ENCODE measurements at regions not wholly inside any gene's neighbourhood (a gene's known extent, or its start where the extent isn't known, plus 50 kb on each side); places are given as distances from the start of the nearest gene placed in this dataset.
"Not testable (repeated sequence)": the region's sequence is repeated elsewhere in the genome, so short reads cannot be mapped to it uniquely, and the experiment has no call there.

DNA sequence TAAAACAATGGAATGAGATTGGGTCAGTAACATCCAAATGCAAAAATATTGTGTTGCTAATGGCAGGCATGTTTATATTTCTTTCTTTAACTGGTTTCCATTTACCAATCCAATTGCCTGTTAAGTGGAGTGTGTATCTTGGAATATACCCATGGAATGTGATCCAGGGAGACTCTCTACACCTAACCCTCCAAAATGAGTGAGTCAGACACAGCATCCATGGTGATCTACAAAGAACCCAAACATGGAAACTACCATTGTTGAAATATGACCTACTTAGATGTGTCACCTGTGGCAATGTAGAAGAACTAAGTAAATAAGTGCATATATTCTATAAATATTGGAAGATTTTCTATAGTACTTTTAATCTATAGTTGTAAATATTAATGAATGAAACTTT, 110.3 kb downstream of the AREG start:
- H3K9me3 Mint-ChIP-seq = peaks cover 9% of the 10 kb centered on the region
- H3K4me3 Mint-ChIP-seq = no peak overlapping the region
- no peak for DNase-seq (ENCODE audit: low spot score in 2 of 2, unreplicated experiment in 2 of 2)
- H3K36me3 Mint-ChIP-seq = no peaks in the 10 kb centered on the region
- TF ChIP-seq, protein P1, sequence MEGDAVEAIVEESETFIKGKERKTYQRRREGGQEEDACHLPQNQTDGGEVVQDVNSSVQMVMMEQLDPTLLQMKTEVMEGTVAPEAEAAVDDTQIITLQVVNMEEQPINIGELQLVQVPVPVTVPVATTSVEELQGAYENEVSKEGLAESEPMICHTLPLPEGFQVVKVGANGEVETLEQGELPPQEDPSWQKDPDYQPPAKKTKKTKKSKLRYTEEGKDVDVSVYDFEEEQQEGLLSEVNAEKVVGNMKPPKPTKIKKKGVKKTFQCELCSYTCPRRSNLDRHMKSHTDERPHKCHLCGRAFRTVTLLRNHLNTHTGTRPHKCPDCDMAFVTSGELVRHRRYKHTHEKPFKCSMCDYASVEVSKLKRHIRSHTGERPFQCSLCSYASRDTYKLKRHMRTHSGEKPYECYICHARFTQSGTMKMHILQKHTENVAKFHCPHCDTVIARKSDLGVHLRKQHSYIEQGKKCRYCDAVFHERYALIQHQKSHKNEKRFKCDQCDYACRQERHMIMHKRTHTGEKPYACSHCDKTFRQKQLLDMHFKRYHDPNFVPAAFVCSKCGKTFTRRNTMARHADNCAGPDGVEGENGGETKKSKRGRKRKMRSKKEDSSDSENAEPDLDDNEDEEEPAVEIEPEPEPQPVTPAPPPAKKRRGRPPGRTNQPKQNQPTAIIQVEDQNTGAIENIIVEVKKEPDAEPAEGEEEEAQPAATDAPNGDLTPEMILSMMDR (IDR thresholded peaks at IDR 0.05; ENCODE audit: unreplicated experiment) = no peak
- H3K4me1 Mint-ChIP-seq = no peaks in the 10 kb centered on the region
- H3K27me3 Mint-ChIP-seq (ENCODE audit: low read depth) = no peaks in the 10 kb centered on the region
- H3K27ac Mint-ChIP-seq = no peak overlapping the region

DNA sequence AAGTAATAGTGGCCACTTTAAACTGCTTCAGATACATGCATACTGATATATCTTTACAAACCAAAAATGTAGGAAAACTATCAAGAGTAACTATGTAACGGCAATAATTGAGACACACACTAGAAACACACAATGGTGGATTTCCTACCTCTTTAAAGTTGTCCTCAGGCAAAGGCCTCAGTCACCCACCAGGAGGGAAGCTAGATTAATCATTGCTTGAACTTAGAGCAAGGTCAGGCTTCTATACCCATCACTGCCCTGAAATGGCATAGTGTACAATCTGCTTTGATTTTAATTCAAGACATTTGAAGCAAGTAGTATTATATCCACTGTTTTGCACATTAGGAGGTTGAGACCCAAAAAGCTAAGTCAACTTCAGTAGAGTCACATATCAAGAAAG, 110.9 kb downstream of the AREG start:
- no peaks in the 10 kb centered on the region for H3K4me1 Mint-ChIP-seq
- no peak overlapping the region for H3K4me3 Mint-ChIP-seq
- TF ChIP-seq, protein P1 (IDR thresholded peaks at IDR 0.05; ENCODE audit: unreplicated experiment) = no peak
- H3K9me3 Mint-ChIP-seq = peaks cover 9% of the 10 kb centered on the region
- H3K27me3 Mint-ChIP-seq (ENCODE audit: low read depth) = no peaks in the 10 kb centered on the region
- no peak for DNase-seq (ENCODE audit: low spot score in 2 of 2, unreplicated experiment in 2 of 2)
- H3K27ac Mint-ChIP-seq = no peak overlapping the region
- no peaks in the 10 kb centered on the region for H3K36me3 Mint-ChIP-seq

DNA sequence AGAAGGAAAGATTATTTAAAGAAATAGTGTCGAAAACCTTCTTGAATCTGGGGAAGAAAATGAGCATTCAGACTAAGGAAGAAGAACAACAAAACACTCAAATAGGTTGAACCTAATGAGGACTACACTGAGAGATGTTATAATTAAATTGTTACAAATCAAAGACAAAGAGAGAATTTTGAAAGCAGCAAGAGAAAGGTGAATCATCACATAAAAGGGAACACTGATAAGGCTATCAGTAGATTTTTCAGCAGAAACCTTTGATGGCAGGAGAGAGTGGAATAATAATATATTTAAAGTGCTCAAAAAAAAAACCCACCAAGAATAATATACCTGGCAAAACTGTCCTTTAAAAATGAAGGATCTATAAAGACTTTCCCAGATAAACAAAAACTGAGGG, 114.9 kb downstream of the AREG start:
- no peak overlapping the region for H3K27ac Mint-ChIP-seq
- no peaks in the 10 kb centered on the region for H3K27me3 Mint-ChIP-seq (ENCODE audit: low read depth)
- peaks cover 29% of the 10 kb centered on the region for H3K9me3 Mint-ChIP-seq
- no peaks in the 10 kb centered on the region for H3K36me3 Mint-ChIP-seq
- H3K4me1 Mint-ChIP-seq = no peaks in the 10 kb centered on the region
- no peak for DNase-seq (ENCODE audit: low spot score in 2 of 2, unreplicated experiment in 2 of 2)
- TF ChIP-seq, protein P1 (IDR thresholded peaks at IDR 0.05; ENCODE audit: unreplicated experiment) = no peak
- no peak overlapping the region for H3K4me3 Mint-ChIP-seq

DNA sequence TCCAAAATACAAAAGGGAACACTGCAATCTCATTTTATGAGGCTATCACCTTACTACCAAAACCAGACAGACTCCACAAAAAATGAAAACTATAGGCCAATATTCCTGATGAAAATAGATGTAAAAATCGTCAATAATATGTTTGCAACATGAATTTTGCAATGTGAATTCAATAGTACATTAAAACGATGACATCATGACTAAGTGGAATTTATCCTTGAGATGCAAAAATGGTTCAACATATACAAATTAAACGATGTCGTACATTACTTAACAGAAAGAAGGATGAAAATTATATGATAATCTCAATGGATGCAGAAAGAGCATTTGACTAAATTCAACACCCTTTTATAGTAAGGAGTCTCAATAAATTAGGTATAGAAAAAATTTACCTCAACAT, 123.0 kb downstream of the AREG start:
- TF ChIP-seq, protein P1 (IDR thresholded peaks at IDR 0.05; ENCODE audit: unreplicated experiment) = no peak
- Mint-ChIP-seq H3K4me3 (no peak overlapping the region), H3K36me3 (peaks cover 4% of the 10 kb centered on the region), H3K4me1 (no peaks in the 10 kb centered on the region), H3K9me3 (peaks cover 53% of the 10 kb centered on the region), H3K27me3 (ENCODE audit: low read depth) (no peaks in the 10 kb centered on the region), H3K27ac (no peak overlapping the region)
- no peak for DNase-seq (ENCODE audit: low spot score in 2 of 2, unreplicated experiment in 2 of 2)

DNA sequence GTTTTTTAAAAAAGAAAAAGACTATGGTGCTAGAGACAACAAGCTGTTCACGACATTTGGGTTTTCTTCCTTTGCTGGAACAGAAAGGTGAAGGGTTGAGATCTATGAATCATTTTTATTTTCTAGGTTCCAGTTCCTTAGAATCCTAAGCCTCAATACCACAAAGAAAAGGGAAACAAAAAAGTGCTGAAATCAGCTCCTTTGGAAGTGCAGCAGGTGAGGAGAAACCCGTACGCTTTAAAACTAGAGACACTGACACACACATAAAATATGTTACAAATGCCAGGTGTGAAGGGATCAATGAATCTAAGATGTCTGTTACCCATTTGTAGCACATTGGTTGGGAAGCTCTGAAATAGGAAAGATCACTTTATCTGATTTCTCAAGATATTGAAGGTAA, 125.2 kb downstream of the AREG start:
- Mint-ChIP-seq H3K9me3 (peaks cover 38% of the 10 kb centered on the region), H3K27me3 (ENCODE audit: low read depth) (peaks cover 4% of the 10 kb centered on the region), H3K27ac (no peak overlapping the region), H3K36me3 (peaks cover 4% of the 10 kb centered on the region), H3K4me1 (no peaks in the 10 kb centered on the region), H3K4me3 (no peak overlapping the region)
- no peak for DNase-seq (ENCODE audit: low spot score in 2 of 2, unreplicated experiment in 2 of 2)
- TF ChIP-seq, protein P1 (IDR thresholded peaks at IDR 0.05; ENCODE audit: unreplicated experiment) = no peak

DNA sequence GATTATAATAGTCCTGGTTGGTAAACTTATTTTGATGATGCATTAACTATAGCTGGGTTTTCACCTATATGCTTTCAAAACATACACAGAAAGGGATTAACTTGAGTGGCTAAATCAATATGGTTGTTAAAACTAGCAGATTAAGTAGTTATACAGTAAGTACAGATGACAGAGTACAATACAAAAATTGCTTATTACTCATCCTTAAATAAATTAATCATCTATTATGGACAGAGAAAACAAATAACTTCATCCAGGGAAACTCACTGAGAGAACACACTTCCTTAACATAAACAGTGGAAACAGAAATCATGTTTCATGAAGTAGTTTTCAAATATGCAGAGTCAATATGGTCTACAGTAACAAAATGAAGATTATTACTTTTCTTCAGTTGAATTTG, 133.4 kb downstream of the AREG start:
- H3K27ac Mint-ChIP-seq = no peak overlapping the region
- DNase-seq (ENCODE audit: low spot score in 2 of 2, unreplicated experiment in 2 of 2) = no peak
- no peaks in the 10 kb centered on the region for H3K9me3 Mint-ChIP-seq
- no peak overlapping the region for H3K4me3 Mint-ChIP-seq
- peaks cover 24% of the 10 kb centered on the region for H3K27me3 Mint-ChIP-seq (ENCODE audit: low read depth)
- TF ChIP-seq, protein P1 (IDR thresholded peaks at IDR 0.05; ENCODE audit: unreplicated experiment) = no peak
- H3K4me1 Mint-ChIP-seq = peaks cover 3% of the 10 kb centered on the region
- H3K36me3 Mint-ChIP-seq = no peaks in the 10 kb centered on the region

DNA sequence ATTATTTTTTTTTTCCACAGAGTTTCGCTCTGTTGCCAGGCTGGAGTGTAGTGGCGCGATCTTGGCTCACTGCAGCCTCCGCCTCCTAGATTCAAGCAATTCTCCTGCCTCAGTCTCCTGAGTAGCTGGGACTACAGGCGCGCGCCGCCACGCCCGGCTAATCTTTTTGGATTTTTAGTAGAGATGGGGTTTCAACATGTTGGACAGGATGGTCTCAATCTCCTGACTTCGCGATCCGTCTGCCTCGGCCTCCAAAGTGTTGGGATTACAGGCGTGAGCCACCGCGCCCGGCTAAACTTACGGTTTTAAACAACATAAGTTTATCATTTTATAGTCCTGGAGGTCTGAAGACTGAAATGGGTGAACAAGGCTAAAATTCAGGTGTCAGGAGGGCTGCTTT, 133.9 kb downstream of the AREG start:
- not testable (repeated sequence) for H3K36me3 Mint-ChIP-seq; H3K4me1 Mint-ChIP-seq; H3K9me3 Mint-ChIP-seq; DNase-seq (ENCODE audit: low spot score in 2 of 2, unreplicated experiment in 2 of 2); H3K27ac Mint-ChIP-seq; H3K4me3 Mint-ChIP-seq
- peaks cover 24% of the 10 kb centered on the region for H3K27me3 Mint-ChIP-seq (ENCODE audit: low read depth)
